PC-9 (cell line): ENCODE measurements at regions not wholly inside any gene's neighbourhood (a gene's known extent, or its start where the extent isn't known, plus 50 kb on each side); places are given as distances from the start of the nearest gene placed in this dataset.

Source experiments
- CTCF ChIP-seq: fragments of 200-600 bp; sonication (generic); conservative IDR thresholded peaks from 2 replicates; pipeline ENCODE4 v1.6.1; 2017; ENCODE audit warnings: mixed run types, antibody characterized with exemption, mild to moderate bottlenecking, moderate library complexity
- EZH2 ChIP-seq: fragments of 200-600 bp; sonication (generic); IDR thresholded peaks from 2 replicates; pipeline ENCODE4 v1.8.0; 2017; ENCODE audit warnings: antibody characterized with exemption, low read depth

GRCh38 chr20:59414936-59415623 lies 114.7 kb downstream of the EDN3 start:
- no peak for TF ChIP-seq CTCF
- no peak for TF ChIP-seq EZH2
